HG02981 (cell line): ENCODE measurements at regions not wholly inside any gene's neighbourhood (a gene's known extent, or its start where the extent isn't known, plus 50 kb on each side); places are given as distances from the start of the nearest gene placed in this dataset.

Experiments
- ATAC-seq: cut with Tn5 transposase; IDR thresholded peaks from one replicate; pipeline ENCODE4 v1.9.1; 2021; ENCODE audit warnings: mild to moderate bottlenecking, moderate library complexity; ENCODE audit not compliant: unreplicated experiment

GRCh38 chr14:61623927-61624326, 71.4 kb upstream of the HIF1A start:
- ATAC-seq, result no peak

GRCh38 chr14:61625165-61625564, 70.1 kb upstream of the HIF1A start:
- ATAC-seq, result no peak

GRCh38 chr14:61627612-61628011, 67.7 kb upstream of the HIF1A start:
- ATAC-seq, result no peak

- ATAC-seq, result no peak
These were observed 67.1 kb upstream of the HIF1A start for GRCh38 chr14:61628016-61628725.

- ATAC-seq, result no peak
These were observed 64.8 kb upstream of the HIF1A start for GRCh38 chr14:61630399-61631044.

- ATAC-seq, result no peak
These were observed 64.1 kb upstream of the HIF1A start for GRCh38 chr14:61631045-61631687.

GRCh38 chr14:61632401-61632800, 62.9 kb upstream of the HIF1A start:
- ATAC-seq, result no peak

- ATAC-seq, result no peak
These were observed 62.5 kb upstream of the HIF1A start for GRCh38 chr14:61632807-61633206.

- no peak for ATAC-seq
These were observed 59.0 kb upstream of the HIF1A start for GRCh38 chr14:61636291-61636690.

GRCh38 chr14:61636779-61637178, 58.5 kb upstream of the HIF1A start:
- no peak for ATAC-seq

- ATAC-seq, result no peak
These were observed 56.5 kb upstream of the HIF1A start for GRCh38 chr14:61638595-61639387.

GRCh38 chr14:61640158-61641136, 54.9 kb upstream of the HIF1A start:
- no peak for ATAC-seq

- ATAC-seq, result no peak
These were observed 53.2 kb upstream of the HIF1A start for GRCh38 chr14:61641914-61642613.

- no peak for ATAC-seq
These were observed 52.7 kb upstream of the HIF1A start for GRCh38 chr14:61642614-61642982.

GRCh38 chr14:61643555-61643954, 51.8 kb upstream of the HIF1A start:
- no peak for ATAC-seq

- ATAC-seq, result no peak
These were observed 51.1 kb upstream of the HIF1A start for GRCh38 chr14:61644175-61644574.

GRCh38 chr14:61644834-61645233, 50.5 kb upstream of the HIF1A start:
- ATAC-seq, result peak; percentile 63

- ATAC-seq, result no peak
These were observed 50.1 kb upstream of the HIF1A start for GRCh38 chr14:61645247-61645646.
